GM19043 (cell line): ENCODE measurements at regions not wholly inside any gene's neighbourhood (a gene's known extent, or its start where the extent isn't known, plus 50 kb on each side); places are given as distances from the start of the nearest gene placed in this dataset.
"Not testable (repeated sequence)": the region's sequence is repeated elsewhere in the genome, so short reads cannot be mapped to it uniquely, and the experiment has no call there.

Experiments
- ATAC-seq: cut with Tn5 transposase; IDR thresholded peaks from one replicate; pipeline ENCODE4 v1.9.1; 2021; ENCODE audit warnings: low read depth; ENCODE audit not compliant: unreplicated experiment

- ATAC-seq: no peak
These were observed 793.4 kb downstream of the TENT5A start for GRCh38 chr6:80959034-80959433.

DNA sequence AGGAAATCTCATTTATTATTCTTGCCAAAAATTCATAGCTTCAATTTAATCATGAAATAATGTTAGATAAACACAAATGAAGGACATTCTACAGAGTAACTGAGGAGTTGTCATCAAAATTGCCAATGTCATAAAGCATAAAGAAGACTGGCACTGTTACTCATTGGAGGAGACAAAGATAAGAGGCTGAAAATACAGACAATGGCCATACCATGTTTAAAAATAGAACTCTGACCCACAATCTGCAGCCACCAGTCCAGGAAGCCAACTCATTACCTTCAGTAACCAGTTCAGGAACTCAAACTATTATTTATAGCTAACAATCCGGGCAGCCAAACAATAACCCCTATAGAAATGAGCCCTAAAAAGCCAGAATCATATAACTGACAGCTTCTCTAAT is 795.6 kb downstream of the TENT5A start:
- ATAC-seq: no peak

- not testable (repeated sequence) for ATAC-seq
These were observed 800.0 kb downstream of the TENT5A start for GRCh38 chr6:80952479-80952878.

DNA sequence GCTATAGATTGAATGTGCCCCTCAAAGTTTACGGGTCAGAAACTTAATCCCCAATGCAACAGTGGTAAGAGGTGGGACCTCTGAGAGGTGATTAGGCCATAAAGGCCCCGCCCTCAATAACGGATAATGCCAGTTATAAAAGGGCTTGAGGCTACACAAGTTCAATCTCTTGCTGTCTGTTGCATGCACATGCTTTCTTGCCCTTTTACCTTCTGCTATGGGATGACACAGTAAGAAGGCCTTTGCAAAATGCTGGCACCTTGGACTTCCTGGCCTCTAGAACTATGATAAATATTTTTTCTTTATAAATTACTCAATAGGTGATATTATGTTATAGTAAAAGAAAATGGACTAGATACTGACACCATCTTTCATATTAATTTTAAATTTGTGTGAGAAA is 806.1 kb downstream of the TENT5A start:
- no peak for ATAC-seq

GRCh38 chr6:80942911-80943310 is 809.6 kb downstream of the TENT5A start:
- ATAC-seq: no peak

- no peak for ATAC-seq
These were observed 811.5 kb downstream of the TENT5A start for GRCh38 chr6:80940976-80941375.

GRCh38 chr6:80940571-80940970 is 811.9 kb downstream of the TENT5A start:
- no peak for ATAC-seq

DNA sequence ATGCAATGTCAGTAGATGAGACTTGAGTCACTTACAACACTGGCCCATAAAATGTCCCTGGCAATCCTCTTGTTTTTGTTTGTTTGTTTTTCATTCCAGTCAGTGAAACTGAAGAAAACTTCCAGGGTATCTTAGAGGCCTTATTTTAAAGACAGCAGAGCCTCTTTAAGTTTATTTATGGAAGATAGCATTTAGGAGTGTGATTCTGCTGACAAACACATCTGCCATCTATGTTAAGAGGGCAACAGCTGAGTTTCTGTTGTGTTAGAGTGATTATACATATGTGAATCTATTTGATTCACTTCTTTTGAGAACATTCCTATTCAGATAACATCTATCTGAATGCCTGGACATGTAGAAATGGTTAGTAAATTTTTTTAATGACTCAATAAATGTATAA is 812.6 kb downstream of the TENT5A start:
- ATAC-seq: no peak

GRCh38 chr6:80939480-80939879 is 813.0 kb downstream of the TENT5A start:
- no peak for ATAC-seq

DNA sequence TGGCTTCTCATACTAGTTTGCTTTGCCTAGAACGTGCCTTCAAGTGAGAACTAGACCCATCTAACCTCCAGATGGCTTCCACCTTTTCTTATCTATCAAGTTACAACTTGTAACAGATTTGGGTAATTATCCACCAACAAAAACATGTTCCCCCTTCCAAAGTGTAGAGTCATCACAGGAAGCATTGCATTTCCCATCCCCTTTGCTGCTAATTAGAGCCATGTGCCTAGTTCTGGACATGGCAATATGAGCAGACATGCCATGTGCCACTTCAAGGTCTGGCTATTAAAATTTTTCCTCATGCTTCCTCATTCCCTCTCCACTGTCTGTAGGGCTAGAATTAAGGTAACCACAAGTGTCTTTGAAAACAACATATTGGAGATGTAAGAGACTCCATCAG is 814.4 kb downstream of the TENT5A start:
- no peak for ATAC-seq

DNA sequence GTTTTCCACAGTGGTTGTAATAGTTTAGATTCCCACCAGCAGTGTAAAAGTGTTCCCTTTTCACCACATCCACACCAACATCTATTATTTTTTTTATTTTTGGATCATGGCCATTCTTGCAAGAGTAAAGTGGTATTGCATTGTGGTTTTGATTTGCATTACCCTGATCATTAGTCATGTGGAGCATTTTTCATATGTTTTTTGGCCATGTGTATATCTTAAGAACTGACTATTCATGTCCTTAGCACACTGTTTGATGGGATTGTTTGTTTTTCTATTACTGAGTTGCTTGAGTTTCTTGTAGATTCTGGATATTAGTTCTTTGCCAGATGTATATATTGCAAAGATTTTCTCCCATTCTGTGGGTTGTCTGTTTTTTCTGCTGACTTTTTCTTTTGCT is 820.1 kb downstream of the TENT5A start:
- no peak for ATAC-seq

DNA sequence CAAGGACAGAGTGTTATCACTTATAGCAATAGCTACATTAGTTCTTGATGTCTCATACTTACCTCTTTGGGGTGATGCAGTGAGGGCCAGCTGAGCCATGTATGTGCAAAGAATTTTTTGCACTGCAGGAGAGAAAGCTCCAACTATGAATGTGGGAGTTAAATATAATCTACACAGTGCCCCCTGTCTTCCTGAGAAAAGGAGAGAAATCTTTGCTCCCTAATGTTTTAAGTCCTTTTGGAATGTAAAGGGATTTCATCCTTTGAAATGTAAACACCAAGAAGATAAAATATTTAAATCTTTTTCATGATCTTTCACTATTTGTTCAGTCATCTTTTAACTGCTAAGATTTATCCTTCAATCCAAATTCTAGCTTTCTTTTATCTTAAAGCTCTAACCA is 822.1 kb downstream of the TENT5A start:
- ATAC-seq: no peak

- no peak for ATAC-seq
These were observed 817.3 kb downstream of the BCKDHB start for GRCh38 chr6:80923816-80924215.

DNA sequence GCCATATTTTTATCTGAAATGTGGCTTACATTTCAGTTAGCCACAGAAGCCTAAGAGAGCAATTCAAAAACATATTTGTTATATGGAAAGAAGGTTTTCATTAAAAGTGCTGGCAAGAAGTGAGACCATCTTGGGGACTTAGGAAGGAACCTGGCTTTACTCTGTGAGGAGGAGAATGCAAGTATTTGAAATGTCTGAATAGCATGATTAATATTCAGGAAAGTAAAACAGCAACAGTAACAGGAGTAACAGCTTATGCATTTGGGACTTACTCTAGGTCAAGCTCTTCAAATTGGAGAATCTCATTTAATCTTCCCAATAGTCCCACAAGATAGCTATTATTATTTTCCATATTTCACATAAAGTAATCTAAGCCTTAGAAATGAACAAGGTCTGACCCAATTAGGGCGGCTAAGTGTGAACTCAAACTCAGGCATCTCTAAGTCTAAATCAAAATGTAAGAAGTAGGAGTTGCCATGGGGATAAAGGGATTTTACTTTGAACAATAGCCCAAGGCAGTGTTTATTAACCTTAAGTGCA is 816.5 kb downstream of the BCKDHB start:
- ATAC-seq: no peak

DNA sequence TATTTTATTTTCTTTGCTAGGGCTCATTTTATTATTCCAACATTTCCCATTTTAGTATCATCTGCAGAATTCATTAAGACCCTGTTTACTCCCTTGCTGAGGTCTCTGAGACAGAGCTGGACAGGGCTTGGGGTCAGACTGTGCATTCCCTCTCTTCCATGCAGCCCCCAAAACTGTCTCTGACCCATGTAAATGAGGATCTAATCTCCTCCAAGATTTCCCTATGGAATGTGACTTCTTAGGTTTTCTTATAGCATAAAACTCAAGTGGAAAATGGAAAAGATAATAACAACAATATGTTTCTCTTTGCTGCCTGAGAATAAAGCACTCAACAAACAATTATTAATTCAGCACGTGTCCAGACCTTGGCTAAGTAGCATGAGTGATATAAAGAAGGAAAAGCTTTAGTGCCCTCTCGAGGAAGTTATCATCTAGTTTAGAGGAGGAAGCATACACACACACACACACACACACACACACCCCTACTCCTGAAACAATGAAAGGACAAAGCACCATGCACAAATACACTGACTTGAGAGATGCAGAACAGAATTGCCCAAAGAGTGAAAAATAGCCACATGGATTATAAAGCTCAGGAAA is 815.5 kb downstream of the BCKDHB start:
- ATAC-seq: no peak

DNA sequence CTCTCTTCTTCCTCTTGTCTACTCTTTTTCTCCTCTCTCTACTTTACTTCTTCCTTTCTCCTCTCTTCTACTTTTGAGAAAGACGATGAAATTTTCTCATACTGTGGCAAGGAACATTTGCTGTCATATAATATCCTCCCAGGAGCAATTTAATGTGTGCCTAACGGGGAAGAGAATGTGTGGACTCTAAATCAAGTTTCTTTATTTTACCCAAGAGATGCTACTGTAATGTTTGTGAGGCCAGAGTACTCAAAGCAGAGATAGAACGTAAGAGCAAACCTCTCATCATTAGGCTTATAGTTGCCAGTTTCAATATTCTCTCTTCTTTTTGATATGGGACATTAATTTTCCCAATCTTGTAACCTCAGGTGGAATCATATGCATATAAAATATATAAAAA is 801.4 kb downstream of the BCKDHB start:
- no peak for ATAC-seq

GRCh38 chr6:80903711-80904110 is 797.2 kb downstream of the BCKDHB start:
- no peak for ATAC-seq

DNA sequence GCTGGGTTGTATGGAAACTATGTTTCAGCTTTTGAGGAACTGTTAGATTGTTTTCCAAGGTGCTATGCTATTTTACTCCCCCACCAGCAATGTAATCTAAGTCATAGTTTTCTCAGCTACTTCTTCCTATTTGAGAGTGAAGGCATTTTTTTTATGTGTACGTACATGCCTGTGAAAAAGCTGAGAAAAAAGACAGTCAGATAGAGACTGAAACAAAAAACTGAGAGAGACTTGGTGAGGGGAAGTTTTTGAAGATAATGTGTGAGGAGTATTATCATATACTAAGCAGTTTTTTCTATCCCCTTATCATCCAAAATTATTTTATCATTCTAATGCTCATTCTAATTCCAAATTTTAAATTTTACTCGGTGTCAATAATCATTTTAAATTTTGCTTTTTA is 780.0 kb downstream of the BCKDHB start:
- ATAC-seq: no peak

- no peak for ATAC-seq
These were observed 766.5 kb downstream of the BCKDHB start for GRCh38 chr6:80872951-80873308.

DNA sequence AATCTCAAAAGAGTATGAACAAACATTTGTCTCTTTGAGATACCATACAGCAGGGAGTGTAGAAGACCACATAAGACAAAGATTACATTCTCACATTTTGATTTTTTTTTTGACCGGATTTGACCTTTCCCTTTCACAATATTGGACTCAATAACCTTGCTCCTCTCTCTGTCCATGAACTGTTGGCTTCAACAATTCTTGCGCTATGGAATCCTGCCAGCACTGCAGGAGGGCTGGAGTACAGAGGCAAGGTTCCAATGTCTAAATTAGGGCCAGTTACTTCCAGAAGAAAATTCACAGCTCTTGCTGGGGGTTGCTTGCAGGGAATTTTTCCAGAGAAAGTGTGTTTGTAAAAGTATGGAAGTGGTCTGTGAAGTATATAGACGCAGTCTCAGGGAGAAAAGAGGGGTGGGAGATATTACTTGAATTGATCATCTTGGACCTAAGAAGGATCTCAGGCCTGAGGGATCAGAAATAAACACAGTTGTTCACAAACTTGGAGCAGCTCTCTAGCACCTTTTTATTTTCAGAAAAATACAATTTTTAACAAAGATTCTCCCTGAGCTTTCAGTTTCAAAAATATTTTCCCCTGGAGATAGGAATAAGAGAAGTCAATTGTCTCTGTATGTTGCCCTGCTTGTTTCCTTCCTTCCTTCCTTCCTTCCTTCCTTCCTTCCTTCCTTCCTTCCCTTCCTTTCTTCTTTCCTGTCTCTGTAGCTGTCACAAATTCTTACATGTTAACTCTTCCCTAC is 765.9 kb downstream of the BCKDHB start:
- ATAC-seq: no peak

DNA sequence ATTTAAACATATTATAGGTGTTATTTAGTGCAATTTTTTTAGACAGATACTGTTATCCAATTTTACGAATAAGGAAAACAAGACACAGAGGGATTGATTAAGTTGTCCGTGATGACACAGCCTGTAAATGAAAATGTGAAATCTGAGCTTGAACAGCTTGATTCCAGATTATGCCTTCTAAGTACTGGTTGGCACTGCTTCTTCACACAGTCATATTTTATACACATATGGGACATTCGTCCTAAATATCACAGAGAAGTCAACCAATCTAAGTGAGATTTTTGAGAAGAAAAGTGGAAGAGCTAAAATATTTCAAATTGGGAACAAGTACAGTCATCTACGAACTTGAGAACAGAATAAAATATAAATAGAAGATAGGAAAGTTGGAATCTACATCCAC is 756.3 kb downstream of the BCKDHB start:
- ATAC-seq: no peak

- no peak for ATAC-seq
These were observed 753.6 kb downstream of the BCKDHB start for GRCh38 chr6:80860107-80860506.
